Uterus (tissue), 2 donors: ENCODE measurements at regions not wholly inside any gene's neighbourhood (a gene's known extent, or its start where the extent isn't known, plus 50 kb on each side); places are given as distances from the start of the nearest gene placed in this dataset.

Source experiments
- POLR2A ChIP-seq, 2 donors: fragments of 450-650 bp; IDR thresholded peaks; one replicate each; pipeline ENCODE4 v1.6.1; 2016; ENCODE audit warnings: antibody characterized with exemption in 2 of 2, mild to moderate bottlenecking in 1 of 2, moderate library complexity in 1 of 2
- TF ChIP-seq, protein P1 (sequence below), 4 experiments: fragments of 200-600 bp in 2 of 4; fragments of 450-650 bp in 2 of 4; sonication (generic) in 2 of 4; IDR thresholded peaks; one replicate each; pipeline ENCODE4 v1.5.1; 2016 to 2019; ENCODE audit warnings: antibody characterized with exemption in 4 of 4, mild to moderate bottlenecking in 2 of 4, moderate library complexity in 1 of 4

DNA sequence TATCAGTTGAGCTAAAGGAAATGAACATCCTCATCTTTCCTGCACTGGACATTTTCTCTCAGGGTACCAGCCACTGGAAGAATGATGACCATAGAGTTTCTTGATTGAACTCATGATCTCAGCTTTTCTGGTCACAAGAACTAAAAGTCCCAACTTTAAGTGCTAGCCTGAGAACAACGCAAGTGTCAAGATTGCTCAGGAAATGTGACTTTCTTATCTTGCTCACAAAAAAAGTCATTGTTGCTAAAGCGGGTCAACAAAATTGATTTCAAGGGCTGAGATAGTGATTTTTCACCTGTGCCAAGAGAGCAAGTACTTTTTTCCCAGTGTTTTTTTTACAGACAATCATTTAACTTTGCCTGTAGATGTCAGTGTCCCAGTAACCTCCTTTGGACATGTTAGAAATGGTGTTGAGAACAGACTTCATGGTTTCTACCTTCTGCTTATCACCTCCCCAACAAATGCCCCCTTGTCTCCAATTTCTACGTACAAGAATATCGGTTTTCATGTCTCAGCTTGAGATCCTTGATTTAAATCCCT, 125.9 kb downstream of the SEMA6D start:
- TF ChIP-seq, protein P1, sequence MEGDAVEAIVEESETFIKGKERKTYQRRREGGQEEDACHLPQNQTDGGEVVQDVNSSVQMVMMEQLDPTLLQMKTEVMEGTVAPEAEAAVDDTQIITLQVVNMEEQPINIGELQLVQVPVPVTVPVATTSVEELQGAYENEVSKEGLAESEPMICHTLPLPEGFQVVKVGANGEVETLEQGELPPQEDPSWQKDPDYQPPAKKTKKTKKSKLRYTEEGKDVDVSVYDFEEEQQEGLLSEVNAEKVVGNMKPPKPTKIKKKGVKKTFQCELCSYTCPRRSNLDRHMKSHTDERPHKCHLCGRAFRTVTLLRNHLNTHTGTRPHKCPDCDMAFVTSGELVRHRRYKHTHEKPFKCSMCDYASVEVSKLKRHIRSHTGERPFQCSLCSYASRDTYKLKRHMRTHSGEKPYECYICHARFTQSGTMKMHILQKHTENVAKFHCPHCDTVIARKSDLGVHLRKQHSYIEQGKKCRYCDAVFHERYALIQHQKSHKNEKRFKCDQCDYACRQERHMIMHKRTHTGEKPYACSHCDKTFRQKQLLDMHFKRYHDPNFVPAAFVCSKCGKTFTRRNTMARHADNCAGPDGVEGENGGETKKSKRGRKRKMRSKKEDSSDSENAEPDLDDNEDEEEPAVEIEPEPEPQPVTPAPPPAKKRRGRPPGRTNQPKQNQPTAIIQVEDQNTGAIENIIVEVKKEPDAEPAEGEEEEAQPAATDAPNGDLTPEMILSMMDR (IDR thresholded peaks at IDR 0.05), result no peak
- TF ChIP-seq POLR2A (IDR thresholded peaks at IDR 0.05), result no peak
